ENCODE measurements at regions not wholly inside any gene's neighbourhood (a gene's known extent, or its start where the extent isn't known, plus 50 kb on each side); places are given as distances from the start of the nearest gene placed in this dataset.

- TF ChIP-seq REST (IDR thresholded peaks at IDR 0.05; ENCODE audit: insufficient read depth in 1 of 2, low read depth in 2 of 2, low read length in 2 of 2) = no peak
- no peak for TF ChIP-seq SIN3A (IDR thresholded peaks at IDR 0.05; ENCODE audit: borderline replicate concordance, insufficient read depth, low read length)
Measured at GRCh38 chr22:44548981-44549380, 50.9 kb upstream of the RTL6 start.

Data from PFSK-1 (cell line).